Activated naive CD8-positive, alpha-beta T cell treated with anti-CD3 and anti-CD28 coated beads, Interleukin-2, amount 10 ng/mL, durations not matched to agents 7 days and 5 days (primary cell): ENCODE measurements at regions not wholly inside any gene's neighbourhood (a gene's known extent, or its start where the extent isn't known, plus 50 kb on each side); places are given as distances from the start of the nearest gene placed in this dataset.

Experiments
- ATAC-seq: fragments of 150-1000 bp; cut with Tn5 transposase; one replicate; pipeline ENCODE4 v1.10.0; 2021; ENCODE audit warnings: low read depth, moderate library complexity
- POLR2A ChIA-PET: fragments of 350-600 bp; sonication (Branson Sonifier 250); formaldehyde crosslinking; loops from one replicate; lab custom pipeline; 2021; ENCODE audit warnings: antibody characterized with exemption; lab: Charles Lee
- DNase-seq: peaks from one replicate; pipeline ENCODE4 v3.0.0; 2021
- H3K27ac Mint-ChIP-seq: one replicate; pipeline ENCODE4 v1.8.0; 2022; ENCODE audit warnings: mild to moderate bottlenecking, mixed read lengths
- H3K27me3 Mint-ChIP-seq: one replicate; pipeline ENCODE4 v1.8.0; 2022; ENCODE audit warnings: mild to moderate bottlenecking, moderate library complexity, mixed read lengths
- H3K36me3 Mint-ChIP-seq: one replicate; pipeline ENCODE4 v1.8.0; 2021; ENCODE audit warnings: mild to moderate bottlenecking, mixed read lengths
- H3K4me1 Mint-ChIP-seq: one replicate; pipeline ENCODE4 v1.8.0; 2021; ENCODE audit warnings: mixed read lengths
- H3K4me3 Mint-ChIP-seq: one replicate; pipeline ENCODE4 v1.8.0; 2022; ENCODE audit warnings: mild to moderate bottlenecking, moderate library complexity, mixed read lengths
- H3K9me3 Mint-ChIP-seq: one replicate; pipeline ENCODE4 v1.8.0; 2021; ENCODE audit warnings: mixed read lengths

DNA sequence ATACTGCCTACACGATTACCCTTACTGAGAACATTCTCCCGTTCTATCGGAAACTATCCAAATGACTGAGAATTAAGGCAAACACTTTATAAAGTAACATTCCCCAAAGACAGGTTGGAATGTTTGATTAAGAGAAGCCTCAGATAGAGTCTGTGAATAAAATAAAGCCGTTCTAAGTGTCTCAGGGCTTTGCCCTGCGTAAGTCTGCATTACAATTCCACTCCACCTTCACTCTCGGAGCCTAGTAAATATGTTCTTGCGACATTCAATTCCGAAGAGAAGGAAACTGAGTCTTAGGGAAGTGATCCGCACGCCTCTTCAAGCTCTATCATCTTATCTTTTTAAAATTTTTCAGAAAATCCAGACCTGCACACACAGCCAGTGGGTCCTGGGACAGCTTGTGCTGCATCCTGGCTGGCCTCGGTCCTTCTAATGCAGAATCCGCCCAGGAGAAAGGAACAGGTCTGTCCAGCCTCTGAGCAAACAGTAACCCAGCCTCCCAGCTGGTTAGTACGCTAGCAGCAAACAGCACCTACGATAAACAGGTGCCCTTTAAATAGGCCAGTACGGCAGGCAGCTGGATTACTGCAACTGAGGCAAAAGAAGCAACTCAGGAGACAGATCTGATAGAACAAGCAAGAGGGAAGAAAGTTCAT is 254.1 kb upstream of the IRX3 start:
- POLR2A ChIA-PET: no interaction called here
- H3K27me3 Mint-ChIP-seq: no peaks in the 10 kb centered on the region

DNA sequence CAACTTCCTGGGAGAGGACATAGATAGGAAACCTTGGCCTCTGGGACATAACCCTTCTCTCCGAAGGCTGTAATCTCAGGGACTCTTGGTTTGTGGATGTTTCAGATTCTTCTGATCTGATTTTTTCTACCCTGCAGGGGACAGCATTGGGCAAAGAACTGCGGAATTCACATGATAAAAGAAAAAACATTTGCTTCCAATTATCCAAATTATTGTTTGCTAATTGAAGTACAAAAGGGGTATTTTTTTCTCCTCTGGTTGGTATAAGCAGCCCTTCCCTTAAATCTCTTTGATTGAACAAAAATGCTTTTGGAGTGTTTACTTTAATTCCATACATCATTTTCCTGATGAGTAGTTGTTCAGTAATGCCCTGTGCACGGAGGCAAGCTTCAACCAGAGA is 251.7 kb upstream of the IRX3 start:
- Mint-ChIP-seq H3K27me3 (no peaks in the 10 kb centered on the region), H3K4me1 (no peaks in the 10 kb centered on the region), H3K36me3 (no peaks in the 10 kb centered on the region), H3K9me3 (no peaks in the 10 kb centered on the region), H3K27ac (no peak overlapping the region), H3K4me3 (no peak overlapping the region)
- POLR2A ChIA-PET: no interaction called here
- ATAC-seq: no peak
- no peak for DNase-seq

More for the DNA sequence above, 254.1 kb upstream of the IRX3 start:
- Mint-ChIP-seq H3K4me3 (no peak overlapping the region), H3K4me1 (no peaks in the 10 kb centered on the region), H3K36me3 (no peaks in the 10 kb centered on the region), H3K9me3 (no peaks in the 10 kb centered on the region), H3K27ac (no peak overlapping the region)
- no peak for DNase-seq
- no peak for ATAC-seq

DNA sequence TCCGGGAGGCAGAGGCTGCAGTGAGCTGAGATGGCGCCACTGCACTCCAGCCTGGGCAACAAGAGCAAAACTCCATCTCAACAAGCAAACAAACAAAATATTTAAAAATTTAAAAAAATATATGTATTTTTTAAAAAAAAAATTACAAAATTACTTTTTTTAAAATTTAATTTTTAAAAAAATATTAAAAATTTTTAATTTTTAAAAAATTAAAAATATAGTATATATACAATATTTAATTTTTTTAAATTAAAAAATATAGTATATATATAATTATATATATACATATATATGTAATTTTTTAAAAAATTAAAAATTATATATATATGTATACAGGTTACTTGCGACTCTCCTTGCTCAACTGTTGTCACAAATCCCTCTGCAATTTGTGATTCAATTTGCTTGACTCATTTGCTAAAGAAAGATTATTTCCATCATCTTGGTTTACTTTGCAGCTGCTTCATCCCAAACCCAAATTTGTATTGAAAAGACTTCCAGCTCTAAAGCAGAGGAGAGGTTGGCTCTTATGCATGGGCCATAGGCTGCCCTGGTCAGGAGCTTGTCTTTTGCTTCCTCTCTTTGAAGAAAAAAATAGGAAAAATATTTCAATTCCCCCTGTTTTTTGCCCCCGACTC is 247.4 kb upstream of the IRX3 start:
- H3K4me1 Mint-ChIP-seq: no peaks in the 10 kb centered on the region
- no peaks in the 10 kb centered on the region for H3K27me3 Mint-ChIP-seq
- no peaks in the 10 kb centered on the region for H3K36me3 Mint-ChIP-seq
- no peak for ATAC-seq
- no peak for DNase-seq
- POLR2A ChIA-PET: no interaction called here
- no peak overlapping the region for H3K27ac Mint-ChIP-seq
- peaks cover 3% of the 10 kb centered on the region for H3K9me3 Mint-ChIP-seq
- H3K4me3 Mint-ChIP-seq: no peak overlapping the region

DNA sequence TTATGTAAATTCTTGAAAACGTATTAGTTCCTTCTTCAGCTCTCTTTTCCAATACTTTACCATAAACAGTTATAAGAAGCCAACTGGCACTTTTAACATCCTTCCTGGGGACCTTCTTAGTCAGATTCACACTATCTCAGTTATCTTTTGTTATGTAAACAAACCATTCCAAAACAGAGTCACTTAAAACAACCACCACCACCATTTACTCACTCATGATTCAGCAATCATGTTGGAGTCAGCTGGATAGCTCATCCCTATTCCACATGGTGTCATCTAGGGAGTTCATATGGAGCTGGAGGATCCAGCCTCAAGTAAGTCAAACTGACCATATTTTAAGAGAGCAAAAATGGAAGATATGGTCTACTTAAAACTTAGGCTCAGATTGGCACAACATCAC is 240.3 kb upstream of the IRX3 start:
- H3K4me3 Mint-ChIP-seq: no peak overlapping the region

DNA sequence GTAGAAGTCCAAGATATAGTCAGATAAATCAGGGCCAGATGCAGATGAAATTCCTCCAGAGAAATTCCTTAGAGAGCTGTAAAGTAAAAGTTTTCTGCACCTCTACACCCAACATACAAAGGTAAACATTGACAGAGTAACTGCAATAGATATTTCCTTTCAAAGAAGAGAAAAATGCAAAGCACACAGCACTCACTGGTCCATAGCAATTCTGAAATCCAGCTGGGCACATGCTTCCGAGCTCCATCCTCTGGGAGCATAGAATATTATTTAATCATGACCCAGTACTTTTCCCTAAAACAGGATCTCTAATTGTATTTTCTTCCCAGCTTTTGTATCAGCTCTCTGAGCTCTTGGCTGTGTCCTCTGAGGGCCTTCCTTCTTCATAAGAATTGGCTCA is 239.5 kb upstream of the IRX3 start:
- POLR2A ChIA-PET: no interaction called here
- Mint-ChIP-seq H3K4me3 (no peak overlapping the region), H3K27ac (no peak overlapping the region), H3K27me3 (peaks cover 2% of the 10 kb centered on the region), H3K4me1 (no peaks in the 10 kb centered on the region), H3K9me3 (peaks cover 6% of the 10 kb centered on the region), H3K36me3 (peaks cover 1% of the 10 kb centered on the region)
- DNase-seq (no peak), ATAC-seq (no peak)

More for the DNA sequence above, 240.3 kb upstream of the IRX3 start:
- ATAC-seq (no peak), DNase-seq (no peak)
- H3K9me3 Mint-ChIP-seq: peaks cover 6% of the 10 kb centered on the region
- POLR2A ChIA-PET: no interaction called here
- peaks cover 2% of the 10 kb centered on the region for H3K27me3 Mint-ChIP-seq
- peaks cover 1% of the 10 kb centered on the region for H3K36me3 Mint-ChIP-seq
- H3K4me1 Mint-ChIP-seq: no peaks in the 10 kb centered on the region
- H3K27ac Mint-ChIP-seq: no peak overlapping the region

DNA sequence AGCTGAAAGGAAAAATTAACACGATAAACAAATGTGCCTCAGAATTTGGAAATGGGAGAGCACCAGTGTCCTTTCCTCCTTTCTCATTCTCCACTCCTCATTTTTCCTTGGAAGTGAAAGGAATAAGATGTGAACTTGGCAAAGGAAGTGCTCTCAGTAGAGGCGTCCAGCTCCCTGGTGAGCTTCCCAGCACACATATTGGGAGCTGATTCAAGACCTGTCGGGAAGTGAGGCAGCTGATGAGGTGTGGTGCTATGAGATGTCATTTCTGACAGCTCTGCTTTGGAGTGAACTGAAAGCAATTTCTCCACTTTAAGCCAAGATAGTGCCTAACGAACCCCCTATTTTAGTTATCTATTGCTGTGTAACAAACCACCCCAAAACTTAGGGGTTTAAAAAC is 238.5 kb upstream of the IRX3 start:
- DNase-seq (no peak), ATAC-seq (no peak)
- Mint-ChIP-seq H3K27ac (no peak overlapping the region), H3K4me1 (no peaks in the 10 kb centered on the region), H3K27me3 (peaks cover 2% of the 10 kb centered on the region), H3K4me3 (no peak overlapping the region), H3K36me3 (peaks cover 1% of the 10 kb centered on the region), H3K9me3 (peaks cover 6% of the 10 kb centered on the region)
- POLR2A ChIA-PET: no interaction called here

DNA sequence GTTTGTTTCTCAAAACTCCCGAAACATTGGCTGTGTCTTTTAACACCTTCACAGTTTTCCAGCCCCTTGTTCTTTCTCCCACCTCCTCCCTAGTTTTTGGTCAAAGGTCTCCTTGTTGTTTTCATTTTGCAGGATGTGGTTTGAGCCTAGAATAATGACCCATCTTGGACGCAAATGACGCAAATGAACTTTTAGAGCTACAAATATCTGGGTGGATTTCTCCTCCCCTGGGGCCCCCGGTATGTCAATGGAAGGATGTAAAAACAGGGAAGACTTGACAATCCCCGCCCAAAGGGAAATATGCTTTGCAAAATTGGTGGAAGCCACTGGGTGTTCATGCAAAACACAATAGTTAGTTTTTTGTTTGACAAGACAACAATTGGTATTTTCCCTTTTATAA is 236.0 kb upstream of the IRX3 start:
- POLR2A ChIA-PET: no interaction called here
- ATAC-seq (no peak), DNase-seq (no peak)
- no peak overlapping the region for H3K27ac Mint-ChIP-seq
- no peaks in the 10 kb centered on the region for H3K4me1 Mint-ChIP-seq
- H3K36me3 Mint-ChIP-seq: peaks cover 1% of the 10 kb centered on the region
- peaks cover 2% of the 10 kb centered on the region for H3K27me3 Mint-ChIP-seq
- peaks cover 5% of the 10 kb centered on the region for H3K9me3 Mint-ChIP-seq
- no peak overlapping the region for H3K4me3 Mint-ChIP-seq

DNA sequence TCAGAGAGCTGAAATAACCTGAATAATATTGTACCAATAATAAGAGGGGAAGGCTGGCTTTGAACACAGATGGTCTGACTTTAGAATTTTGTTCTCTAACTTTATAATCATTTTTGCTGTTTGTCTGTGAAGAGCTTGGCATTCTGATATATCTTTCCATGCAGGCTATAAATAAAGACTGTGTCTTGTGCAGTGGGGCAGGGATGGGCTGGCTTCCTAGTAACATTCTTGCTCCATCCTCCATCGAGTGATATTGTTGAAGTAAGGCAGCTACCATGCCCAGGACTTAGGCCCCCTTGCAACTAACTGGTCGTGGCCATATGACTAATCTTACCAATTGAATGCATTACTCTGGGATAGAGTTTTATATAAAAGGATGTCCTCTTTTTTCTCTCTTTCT is 234.7 kb upstream of the IRX3 start:
- POLR2A ChIA-PET: no interaction called here
- Mint-ChIP-seq H3K4me1 (no peaks in the 10 kb centered on the region), H3K4me3 (no peak overlapping the region), H3K36me3 (peaks cover 1% of the 10 kb centered on the region), H3K27me3 (peaks cover 2% of the 10 kb centered on the region), H3K27ac (no peak overlapping the region), H3K9me3 (peaks cover 2% of the 10 kb centered on the region)
- ATAC-seq: no peak
- DNase-seq: no peak

DNA sequence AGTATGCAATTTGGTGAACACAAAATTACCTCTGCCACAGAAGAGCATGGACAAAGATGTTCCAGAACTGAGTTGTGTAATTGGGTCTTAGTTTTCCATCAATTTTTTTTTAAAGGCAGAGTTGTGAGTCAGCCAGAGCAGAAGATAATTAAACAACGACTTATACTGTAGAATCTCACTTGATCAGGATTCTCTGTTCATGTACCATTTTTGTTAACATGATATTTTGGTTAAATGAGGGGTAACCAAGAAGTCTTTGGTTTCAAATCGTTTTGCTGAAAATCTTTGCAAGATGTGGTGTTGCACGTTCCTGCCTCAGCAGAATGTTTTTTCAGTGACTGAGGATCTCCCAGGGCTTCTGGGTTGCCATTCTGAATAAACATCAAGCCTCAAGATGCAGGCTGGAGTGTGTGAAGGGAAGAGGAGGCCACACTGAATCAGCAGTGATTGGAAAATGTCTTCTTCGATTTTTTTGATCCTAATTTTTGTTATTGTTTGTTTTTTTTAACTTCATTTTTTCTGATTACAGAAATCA is 232.6 kb upstream of the IRX3 start:
- Mint-ChIP-seq H3K27me3 (no peaks in the 10 kb centered on the region), H3K9me3 (no peaks in the 10 kb centered on the region), H3K36me3 (no peaks in the 10 kb centered on the region), H3K4me1 (no peaks in the 10 kb centered on the region), H3K4me3 (no peak overlapping the region), H3K27ac (no peak overlapping the region)
- DNase-seq (no peak), ATAC-seq (no peak)
- POLR2A ChIA-PET: no interaction called here

DNA sequence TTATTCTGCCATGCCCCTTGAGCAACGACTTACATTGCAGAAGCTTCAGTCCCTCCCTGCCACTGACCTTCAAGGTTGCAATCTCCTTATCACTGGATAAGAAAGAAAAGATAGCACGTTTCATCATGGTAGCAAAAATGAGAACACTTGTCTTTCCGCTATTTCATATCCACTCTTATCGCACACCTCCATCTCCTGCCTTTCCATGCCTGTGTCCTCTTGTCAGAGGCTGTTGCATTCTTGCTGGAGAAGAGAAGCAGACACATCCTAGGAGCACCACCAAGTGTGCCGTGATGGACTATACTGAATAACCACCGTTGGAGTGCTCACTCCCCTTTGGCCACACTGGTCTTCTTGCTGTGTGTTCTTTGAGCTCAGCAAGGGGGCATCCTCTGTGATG is 230.6 kb upstream of the IRX3 start:
- no peaks in the 10 kb centered on the region for H3K9me3 Mint-ChIP-seq
- POLR2A ChIA-PET: no interaction called here
- H3K27me3 Mint-ChIP-seq: no peaks in the 10 kb centered on the region
- no peak for ATAC-seq
- H3K4me3 Mint-ChIP-seq: no peak overlapping the region
- no peaks in the 10 kb centered on the region for H3K4me1 Mint-ChIP-seq
- no peaks in the 10 kb centered on the region for H3K36me3 Mint-ChIP-seq
- H3K27ac Mint-ChIP-seq: no peak overlapping the region
- no peak for DNase-seq

DNA sequence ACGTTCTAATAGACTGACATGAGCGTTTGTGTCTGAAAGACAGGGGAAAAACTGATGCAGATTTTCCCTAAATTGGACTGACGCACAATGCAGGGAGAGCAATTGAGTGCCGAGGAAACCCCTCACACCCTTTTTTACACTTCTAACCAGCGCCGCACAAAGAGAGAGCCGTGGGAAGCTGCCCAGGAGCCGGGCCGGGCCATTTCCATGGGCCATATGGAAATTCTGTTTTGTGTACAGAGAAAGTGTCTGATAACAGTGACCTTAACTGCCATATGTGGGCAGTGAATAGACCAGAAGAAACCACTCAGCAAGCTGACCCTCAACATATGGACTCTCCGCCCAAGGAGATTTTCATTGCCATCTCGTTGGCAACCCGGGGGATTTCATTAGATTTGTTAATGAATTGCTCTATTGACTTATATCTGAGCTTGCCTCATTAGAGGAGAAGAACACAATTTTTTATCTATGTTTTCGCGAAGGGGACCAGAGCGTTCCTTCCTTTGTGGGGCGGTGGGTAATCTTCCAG is 225.9 kb upstream of the IRX3 start:
- POLR2A ChIA-PET: no interaction called here
- H3K4me1 Mint-ChIP-seq: no peaks in the 10 kb centered on the region
- no peaks in the 10 kb centered on the region for H3K27me3 Mint-ChIP-seq
- no peak for DNase-seq
- no peak overlapping the region for H3K4me3 Mint-ChIP-seq
- H3K9me3 Mint-ChIP-seq: no peaks in the 10 kb centered on the region
- H3K36me3 Mint-ChIP-seq: no peaks in the 10 kb centered on the region
- no peak for ATAC-seq
- no peak overlapping the region for H3K27ac Mint-ChIP-seq

DNA sequence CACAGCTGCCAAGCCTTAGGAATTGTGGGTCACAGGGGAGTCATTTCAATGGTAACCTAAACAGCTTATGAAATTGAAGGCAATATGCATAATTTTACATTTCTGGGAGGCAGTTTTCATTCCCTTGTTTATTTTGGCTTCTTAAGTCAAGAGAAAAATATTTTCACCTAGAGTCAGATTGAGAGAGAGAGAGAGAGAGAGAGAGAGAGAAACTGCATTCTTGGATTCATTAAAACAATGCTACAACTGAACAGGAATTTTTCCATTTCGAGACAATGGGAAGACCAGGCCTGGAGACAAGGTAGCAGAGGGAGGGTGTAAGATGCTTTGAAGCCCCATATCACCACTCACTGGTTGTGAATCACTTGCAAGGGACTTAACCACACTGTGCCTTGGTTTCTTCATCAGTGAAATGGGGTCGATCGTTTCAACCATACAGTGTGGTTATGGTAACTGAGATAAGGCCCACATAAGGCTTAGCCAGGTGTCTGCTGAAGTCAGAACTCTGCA is 224.7 kb upstream of the IRX3 start:
- H3K4me3 Mint-ChIP-seq: no peak overlapping the region
- POLR2A ChIA-PET: no interaction called here

DNA sequence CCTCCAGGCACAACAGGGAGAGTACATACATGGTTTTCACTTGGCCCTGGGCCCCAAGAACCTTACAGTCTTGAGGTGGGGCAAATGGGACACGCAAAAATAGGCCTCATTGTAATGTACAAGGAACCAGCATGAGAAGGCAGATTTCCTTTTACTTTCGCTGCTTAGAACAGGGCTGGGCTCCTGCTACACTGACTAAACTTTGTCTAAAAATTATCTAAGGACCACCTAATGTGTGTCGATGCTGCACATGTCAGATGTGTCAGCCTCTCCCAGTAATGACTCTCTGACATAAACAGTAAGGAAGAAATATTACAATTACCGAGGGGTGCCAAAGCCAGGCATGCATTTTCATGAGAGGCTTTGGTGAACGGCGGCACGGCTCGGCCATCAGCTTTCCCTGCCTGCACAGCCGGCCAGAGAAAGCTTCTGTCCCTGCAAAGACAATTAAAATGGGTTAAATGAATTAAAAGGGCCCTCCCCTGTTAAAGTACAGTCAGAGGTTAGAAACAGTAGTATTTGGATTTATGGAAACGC is 224.2 kb upstream of the IRX3 start:
- H3K4me1 Mint-ChIP-seq: no peaks in the 10 kb centered on the region

More for the DNA sequence above, 224.7 kb upstream of the IRX3 start:
- H3K27ac Mint-ChIP-seq: no peak overlapping the region
- no peaks in the 10 kb centered on the region for H3K9me3 Mint-ChIP-seq
- ATAC-seq: no peak
- no peak for DNase-seq
- H3K4me1 Mint-ChIP-seq: no peaks in the 10 kb centered on the region
- no peaks in the 10 kb centered on the region for H3K36me3 Mint-ChIP-seq
- no peaks in the 10 kb centered on the region for H3K27me3 Mint-ChIP-seq

DNA sequence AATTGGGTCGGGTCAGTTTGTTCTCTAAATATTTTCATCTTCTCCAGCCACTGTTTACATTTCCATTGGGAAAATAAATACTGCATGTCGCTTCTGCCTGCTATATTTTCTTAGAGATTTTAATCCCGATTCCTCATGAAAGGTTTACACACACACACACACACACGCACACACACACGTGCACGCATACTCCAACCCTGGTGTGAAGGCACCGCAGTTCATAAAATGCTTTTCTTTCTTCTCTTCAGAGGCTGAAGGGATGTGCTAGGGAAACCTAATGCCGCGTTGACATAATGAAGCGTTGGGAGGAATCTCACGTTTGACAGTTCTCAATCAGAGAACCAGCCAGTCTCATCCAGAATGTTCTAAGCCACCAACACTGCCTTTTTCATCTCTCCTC is 222.9 kb upstream of the IRX3 start:
- no peaks in the 10 kb centered on the region for H3K9me3 Mint-ChIP-seq
- H3K4me1 Mint-ChIP-seq: no peaks in the 10 kb centered on the region
- H3K36me3 Mint-ChIP-seq: no peaks in the 10 kb centered on the region
- H3K27ac Mint-ChIP-seq: no peak overlapping the region
- no peaks in the 10 kb centered on the region for H3K27me3 Mint-ChIP-seq
- POLR2A ChIA-PET: no interaction called here
- no peak for ATAC-seq
- no peak for DNase-seq
- no peak overlapping the region for H3K4me3 Mint-ChIP-seq

More for the DNA sequence above, 224.2 kb upstream of the IRX3 start:
- POLR2A ChIA-PET: no interaction called here
- Mint-ChIP-seq H3K27me3 (no peaks in the 10 kb centered on the region), H3K36me3 (no peaks in the 10 kb centered on the region), H3K9me3 (no peaks in the 10 kb centered on the region), H3K4me3 (no peak overlapping the region), H3K27ac (no peak overlapping the region)
- no peak for ATAC-seq
- no peak for DNase-seq
